ENCODE measurements at regions not wholly inside any gene's neighbourhood (a gene's known extent, or its start where the extent isn't known, plus 50 kb on each side); places are given as distances from the start of the nearest gene placed in this dataset.

DNA sequence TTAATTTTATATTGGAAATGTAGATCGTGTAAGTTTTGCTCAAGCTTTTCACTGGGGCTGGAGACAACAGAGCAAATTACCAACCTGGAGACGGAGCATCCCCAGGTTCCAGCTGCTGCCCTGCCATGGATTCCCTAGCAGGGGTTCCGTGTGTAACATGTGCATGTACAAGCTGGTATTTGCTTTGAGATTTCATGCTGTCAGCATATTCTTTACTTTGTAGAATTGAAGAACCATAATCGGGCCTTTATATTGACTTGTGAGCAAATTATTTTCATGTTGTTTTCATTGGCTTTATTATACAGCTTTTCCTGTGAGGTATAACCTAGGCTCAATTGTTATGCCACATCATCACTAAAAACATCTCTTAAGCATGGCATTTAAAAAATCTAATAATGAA, 369.2 kb upstream of the COBL start:
- no peak for DNase-seq (ENCODE audit: low read depth)

DNA sequence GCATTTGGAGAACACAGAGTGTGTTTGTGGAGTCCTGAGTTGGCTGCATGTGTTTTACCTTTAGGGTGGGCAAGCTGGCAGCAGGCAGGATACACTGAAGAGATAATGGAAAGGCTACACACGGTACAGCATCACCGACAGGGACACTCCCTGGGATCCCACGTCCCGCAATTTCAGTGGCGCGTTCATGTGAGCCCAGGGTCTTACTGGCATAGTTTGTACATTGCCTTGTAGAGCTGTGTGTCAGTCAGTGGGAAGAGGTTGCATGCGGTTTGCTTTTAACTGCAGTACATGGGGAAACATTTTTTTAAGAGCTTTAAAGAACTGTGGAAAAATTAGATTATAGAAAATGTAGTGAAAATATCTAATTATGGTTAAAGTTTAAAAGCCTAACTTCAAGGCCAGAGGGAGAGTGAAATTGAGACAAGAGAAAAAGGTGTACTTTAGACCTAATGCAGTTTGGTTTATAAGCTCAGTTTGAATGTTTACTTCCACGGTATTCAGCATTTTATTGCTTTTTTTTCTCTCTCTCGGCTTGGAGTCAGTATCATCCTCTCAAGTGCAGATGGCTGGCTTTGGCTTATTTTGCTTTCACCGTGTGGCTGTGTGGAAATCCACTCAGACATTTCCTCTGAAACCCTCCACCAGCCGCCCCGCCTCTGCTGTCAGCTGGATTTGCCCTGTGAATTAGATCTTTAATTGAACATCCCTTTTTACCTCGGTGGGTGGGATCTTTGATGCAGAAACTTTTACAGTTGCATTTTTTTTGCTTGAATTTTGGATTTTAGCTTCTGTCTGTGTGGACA, 364.2 kb upstream of the COBL start:
- no peak for DNase-seq (ENCODE audit: low read depth)

DNA sequence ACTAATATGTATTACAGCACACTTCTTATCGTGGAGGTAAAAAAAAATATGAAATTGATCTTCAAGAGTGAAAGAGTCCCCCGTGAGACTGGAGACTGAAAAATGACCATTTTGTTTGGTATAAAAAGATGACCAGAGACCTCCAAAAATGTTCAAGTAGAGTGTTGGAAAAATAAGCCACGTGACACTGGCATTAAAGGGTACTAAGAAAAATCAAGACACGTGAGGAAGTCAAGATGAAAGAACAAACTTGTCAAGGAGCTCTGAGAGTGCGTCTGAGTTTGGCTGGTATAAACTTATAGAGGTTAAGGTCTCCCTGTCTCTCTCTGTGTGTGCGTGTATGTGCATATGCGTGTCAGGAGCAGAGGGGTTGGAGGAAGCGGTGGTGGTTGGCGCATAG, 362.7 kb upstream of the COBL start:
- no peak for DNase-seq (ENCODE audit: low read depth)

DNA sequence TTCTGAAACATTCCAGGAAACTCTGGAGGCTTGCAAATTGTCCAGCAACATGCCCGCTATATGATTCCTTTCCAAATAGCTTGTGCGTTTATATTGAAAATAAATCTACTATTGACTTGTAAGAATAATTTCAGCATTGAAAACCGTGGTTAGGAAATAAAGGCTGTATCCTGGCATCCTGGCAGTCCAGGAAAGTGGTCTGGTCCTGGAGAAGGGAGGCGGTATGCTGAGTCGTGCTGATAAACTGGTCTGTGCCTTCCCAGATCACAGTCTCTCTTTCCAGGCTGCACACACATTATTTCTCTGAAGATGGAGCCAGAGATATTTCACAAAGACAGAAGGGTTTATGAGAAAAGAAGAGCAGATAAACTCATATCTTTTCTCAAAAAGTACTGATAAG, 350.1 kb upstream of the COBL start:
- no peak for DNase-seq (ENCODE audit: low read depth)

DNA sequence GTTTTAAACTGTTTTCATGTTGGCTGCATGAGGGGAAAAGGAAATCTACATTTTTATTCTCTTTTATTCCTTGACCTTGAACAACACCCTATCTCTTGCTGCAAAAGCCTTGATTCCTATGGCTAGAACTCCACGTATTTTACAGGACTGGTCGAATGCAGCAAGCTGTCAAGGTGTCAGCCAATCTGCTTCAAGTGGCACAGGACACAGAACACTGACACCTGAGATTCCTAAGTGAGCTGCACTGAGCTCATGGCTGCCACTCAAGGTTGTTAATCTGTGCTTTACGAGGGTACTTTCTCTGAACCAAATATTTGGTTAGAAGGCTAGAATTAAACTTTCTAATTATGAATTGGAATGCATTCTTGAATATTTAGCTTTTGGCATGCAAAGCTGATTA, 349.7 kb upstream of the COBL start:
- no peak for DNase-seq (ENCODE audit: low read depth)

DNA sequence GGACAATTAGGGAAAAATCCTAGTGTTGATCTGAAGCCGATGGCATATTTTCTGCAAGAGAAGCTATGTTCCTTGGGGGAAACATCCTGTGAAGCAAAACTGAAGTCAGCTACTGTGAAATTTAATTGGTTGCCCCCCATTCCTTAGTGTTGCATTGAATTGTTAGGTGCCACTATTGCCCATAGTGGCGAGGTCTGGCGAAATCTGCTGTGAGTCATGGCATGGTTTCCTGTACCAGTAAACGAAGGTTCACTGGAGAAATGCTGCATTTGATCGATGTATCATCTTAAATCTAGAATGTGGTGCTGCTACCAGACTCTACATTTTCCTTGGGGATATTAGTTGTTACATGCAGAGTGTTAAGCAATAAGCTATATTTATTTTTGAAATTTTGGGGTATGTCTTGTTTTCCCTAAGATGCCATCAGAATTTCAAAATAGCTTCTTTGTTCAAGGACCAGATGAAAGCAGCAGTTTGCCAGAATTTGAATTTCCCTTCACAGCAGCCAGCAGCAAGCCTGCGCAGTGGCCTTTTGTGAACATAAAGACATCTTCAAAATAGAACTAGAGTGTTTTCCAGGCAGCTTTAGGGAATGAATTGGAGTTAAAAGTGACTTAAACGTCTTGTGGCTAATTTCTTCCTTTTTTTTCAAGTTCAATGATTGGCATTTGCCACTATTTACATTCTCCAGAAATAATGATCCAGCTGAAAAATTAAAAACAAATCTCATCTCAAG, 348.6 kb upstream of the COBL start:
- no peak for DNase-seq (ENCODE audit: low read depth)

DNA sequence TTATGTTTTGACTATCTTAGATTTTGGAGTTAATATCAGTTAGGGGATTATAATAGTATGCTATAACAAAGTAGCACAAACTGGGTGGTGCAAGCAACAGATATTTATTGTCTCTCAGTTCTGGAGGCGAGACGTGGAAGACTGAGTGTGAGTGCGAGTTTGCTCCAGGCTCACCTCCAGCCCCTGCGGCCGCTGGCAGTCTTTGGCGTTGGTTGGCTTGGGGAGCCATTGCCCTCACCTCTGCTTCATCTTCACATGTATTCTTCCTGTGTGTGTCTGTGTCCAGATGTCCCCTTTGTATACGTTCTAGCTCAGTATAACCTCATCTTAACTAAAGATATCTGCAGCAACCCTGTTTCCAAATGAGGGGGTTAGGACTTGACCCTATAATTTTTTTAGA, 343.9 kb upstream of the COBL start:
- no peak for DNase-seq (ENCODE audit: low read depth)

DNA sequence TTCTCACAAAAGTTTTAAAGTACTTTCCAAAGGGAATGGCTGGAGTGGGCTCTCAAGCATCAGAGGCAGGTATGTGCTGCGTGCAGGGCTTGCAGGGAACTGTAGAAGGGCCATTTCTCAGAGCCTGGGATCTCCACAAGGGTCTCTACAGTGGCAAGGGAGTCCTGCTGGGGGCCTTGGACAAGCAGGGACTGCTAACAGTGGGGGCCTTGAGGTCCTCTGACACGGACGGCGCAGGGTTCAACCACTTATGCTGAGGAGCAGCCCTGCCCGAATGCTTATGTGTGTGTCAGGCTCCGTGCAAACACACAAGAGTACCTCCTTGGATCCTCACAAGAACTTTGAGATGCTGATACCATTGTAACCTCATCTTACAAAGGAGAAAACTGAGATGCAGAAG, 342.1 kb upstream of the COBL start:
- DNase-seq (ENCODE audit: low read depth): no peak

DNA sequence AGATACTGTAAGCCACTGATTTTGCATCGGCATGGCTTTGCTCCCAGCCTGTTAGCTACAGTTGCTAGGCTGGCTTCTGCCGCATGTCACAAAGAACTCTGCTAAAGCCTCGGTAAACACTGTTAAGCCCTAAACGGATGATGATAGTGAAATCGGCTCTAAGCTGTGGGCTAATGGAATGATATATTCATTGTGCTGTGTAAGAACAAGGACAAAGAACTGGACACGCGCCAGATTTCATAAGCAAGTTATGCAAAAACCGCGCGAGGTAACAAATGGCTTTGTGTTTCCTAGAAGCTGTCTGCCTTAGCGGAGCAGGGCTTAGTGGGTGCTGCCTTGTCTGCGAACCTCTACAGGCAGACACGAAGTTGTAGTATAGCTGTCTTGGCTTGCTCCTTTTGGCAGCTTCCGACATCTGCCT, 331.3 kb upstream of the COBL start:
- no peak for DNase-seq (ENCODE audit: low read depth)

DNA sequence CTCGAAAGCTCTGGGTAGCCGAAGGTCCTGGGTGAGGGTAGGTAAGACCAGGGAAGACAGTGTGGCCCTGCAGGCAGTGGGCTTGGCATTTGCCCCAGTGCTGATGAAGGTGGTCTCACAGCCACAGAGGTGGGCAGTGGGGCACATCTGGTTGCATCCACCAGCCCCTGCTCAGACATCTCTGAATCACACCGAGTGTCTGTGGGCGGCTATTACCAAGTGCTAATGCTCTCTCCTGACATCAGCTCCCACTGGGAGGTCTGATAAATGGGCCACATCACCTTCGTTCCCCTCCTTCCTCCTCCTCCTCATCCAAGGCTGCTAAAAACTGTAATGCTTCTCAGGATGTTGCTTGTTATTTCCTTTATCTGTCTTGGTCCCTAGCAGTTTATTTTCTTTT, 330.9 kb upstream of the COBL start:
- DNase-seq (ENCODE audit: low read depth): no peak

DNA sequence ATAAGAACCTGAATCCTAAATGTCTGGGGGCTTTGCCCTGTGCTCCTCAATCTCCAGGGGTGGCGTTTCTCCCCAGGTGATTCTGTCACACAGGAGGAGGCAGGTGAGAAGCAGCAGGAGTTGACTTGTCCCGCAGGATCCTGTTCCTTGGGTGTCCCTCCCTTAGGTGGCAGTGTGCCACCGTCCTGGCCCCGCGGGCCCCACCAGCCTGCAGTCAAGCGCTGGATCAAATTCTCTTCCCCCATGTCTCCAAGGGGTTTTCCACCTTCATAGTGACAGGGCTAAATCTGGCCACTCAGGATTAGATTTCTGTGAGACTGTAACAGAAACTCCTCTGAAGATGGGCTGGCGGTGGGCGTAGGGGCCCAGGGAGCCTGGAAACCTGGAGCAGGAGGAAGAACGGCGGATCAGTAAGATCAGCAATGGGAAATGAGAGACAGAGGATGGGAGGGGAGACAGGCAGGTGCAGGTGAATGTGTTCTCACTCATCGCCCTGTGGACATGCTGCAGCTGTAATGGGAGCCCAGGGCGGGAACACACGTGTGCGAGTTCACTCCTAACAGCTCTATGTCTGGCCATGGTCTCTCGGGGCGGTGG, 329.2 kb upstream of the COBL start:
- DNase-seq (ENCODE audit: low read depth): no peak

DNA sequence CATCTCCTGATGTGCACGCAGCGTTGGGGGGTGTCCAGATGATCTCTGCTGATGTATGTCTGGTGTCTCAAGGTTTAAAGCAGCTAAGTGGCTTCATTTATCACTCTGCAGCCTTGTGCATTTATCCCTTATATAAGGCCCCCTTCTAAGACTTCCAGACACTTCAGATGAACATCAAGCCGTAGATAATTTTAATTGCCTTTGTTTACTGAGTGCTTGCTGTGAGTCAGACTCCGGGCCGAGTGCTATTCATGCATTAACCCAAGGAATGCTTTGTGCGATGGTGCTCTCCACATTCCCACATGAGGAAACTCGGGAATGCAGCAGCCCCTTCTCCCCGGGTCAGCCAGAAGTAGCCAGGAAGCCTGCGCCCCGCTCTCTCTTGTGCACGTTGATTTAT, 328.6 kb upstream of the COBL start:
- no peak for DNase-seq (ENCODE audit: low read depth)

DNA sequence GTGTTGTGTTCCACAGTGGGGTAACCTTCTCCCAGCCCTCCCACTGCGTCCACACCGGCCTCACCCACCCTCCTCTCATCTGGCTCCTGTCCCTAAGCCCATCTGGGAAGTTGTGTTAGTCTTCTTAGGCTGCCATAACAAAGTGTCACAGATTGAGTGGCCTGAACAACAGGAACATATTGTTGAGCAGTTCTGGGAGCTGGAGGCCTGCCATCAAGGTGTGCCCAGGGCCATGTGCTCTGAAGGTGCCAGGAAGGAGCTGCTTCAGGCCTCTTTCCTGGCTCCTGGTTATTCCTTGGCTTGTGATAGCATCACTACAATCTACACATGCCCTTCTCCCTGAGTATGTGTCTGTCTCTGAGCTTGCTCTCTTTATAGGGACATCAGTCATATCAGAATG, 327.6 kb upstream of the COBL start:
- no peak for DNase-seq (ENCODE audit: low read depth)

DNA sequence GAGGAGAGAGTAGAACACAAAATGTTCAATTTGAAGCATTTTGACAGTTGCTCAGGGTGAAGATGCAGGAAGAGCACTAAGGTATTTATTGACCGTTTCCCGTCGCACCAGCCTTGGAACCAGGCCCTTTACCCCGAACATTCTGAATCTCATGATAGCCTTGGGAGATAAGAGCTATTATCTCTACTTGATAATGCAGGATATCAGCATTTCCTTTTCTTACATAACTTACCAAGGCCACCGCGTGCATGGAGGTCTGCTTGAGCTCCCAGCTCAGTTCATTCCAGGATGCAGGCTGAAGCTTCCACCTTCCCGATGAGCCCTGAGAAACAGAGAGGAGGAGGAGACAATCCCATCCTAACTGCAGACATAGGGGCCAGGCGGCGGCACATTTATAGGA, 324.2 kb upstream of the COBL start:
- DNase-seq (ENCODE audit: low read depth): no peak

DNA sequence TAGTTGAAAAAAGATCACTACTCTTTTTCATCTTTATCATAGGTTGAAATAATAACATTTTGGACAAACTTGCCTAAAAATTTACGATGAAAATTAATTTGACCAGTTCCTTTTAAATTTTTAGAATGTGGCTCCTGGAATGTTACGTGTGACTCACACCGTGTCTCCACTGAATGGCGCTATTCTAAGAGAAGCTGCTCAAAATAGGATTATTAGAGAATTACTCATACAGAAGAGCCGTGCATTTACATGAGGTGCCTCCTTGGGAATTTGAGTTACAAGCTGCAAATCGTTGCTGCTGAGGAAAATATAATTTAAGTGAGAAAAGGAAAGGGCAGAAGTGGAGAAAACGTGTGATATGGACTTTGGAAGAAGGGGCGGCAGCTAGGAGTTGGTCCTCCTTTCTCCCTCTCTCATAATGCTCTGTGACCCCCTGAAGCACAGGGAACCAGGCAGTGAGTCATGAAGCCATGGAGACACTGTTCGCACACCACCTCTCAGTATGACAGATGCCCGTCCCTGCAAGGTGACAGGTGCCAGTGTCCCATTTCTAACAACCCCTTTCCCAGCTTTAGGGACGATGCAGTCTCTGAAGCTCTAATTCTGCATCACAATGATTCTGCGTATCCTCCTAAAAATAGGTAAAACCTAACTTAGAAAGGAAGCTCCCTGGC, 323.2 kb upstream of the COBL start:
- DNase-seq (ENCODE audit: low read depth): no peak

DNA sequence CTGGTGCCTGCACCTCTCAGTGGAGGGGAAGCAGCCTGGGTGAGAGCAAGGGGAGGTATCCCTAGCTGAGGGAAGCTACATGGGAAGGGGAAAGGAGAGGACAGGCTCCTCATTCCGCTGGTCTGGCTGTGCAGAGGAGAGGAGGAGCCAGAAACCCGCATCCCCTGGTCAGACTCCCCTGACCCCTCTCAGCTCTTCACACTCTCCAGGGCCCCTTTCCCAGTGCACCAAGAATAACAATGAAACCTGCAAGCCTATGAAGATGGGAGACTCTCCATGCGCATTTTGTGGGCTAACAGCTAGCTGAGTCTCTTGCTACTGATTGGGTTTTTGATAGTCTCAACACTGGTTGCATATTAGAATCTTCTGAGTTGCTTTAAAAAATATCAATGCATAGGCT, 319.9 kb upstream of the COBL start:
- no peak for DNase-seq (ENCODE audit: low read depth)

DNA sequence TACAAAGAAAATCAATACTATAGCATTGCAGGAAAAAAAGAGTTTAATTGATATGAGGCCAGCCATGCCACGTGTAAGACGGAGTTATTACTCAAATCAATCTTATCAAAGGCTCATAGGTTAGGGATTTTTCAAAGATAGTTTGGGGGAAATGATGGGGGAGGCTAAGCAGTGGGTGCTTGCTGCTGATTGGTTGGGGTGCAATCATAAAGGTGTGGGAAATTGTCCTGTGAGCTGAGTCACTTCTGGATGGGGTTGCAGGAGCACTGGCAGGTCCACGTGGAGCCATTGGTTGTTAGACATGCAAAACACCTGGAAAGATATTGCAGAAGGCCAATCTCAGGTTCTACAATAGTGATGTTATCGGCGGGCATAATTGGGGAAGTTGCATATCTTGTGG, 319.2 kb upstream of the COBL start:
- no peak for DNase-seq (ENCODE audit: low read depth)

DNA sequence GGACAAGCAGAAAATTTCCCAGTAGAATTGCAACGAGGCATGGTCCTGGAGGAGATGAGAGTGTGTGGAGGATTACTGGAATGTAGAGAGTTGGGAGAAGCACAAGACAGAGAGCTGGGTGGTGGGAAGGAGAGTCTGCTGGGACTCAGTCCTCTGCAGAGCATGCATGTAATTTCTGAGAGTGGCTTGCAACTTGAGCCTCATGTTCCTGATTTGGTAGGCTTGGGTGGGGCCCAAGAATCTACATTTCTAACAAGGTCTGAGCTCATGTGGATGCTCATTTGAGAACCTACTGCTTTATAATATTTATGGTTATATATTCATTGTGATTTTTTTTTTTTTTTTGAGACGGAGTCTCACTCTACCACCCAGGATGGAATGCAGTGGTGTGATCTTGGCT, 317.9 kb upstream of the COBL start:
- no peak for DNase-seq (ENCODE audit: low read depth)

DNA sequence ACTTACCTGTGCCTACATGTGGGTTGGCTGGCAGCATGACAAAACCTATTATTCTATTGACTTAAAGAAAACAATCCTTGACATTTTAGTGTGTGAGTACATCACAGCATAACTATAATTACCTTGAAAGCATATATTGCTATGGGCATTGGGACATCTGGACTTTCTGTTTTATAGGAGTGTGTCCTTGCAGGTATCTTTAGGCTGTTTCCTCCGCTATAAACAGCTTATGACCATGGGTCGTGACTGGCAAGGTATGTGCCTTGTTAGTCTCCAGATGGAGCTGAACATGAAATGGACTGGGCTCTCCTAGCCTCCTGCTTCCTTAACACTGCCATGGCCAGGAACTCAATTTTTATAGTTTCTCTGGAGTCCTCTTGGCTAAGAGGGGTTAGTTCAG, 317.4 kb upstream of the COBL start:
- no peak for DNase-seq (ENCODE audit: low read depth)

DNA sequence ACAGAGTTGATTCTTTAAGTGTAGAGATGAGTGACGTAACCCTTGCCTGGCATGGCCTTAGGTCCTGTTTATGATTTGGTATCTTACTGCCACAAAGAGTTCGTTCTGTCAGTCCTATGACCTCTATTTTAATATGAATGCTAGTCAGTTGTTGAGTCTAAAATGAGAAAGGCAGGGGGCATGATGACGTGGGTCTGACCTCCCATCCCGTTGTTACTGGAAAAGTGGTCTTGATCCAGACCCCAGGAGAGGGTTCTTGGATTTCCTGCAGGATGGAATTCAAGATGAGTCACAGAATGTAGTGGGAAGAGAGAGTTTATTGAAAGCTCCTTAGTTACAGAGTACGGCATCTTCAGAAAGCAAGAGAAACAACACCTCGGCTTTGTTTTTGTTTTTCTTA, 317.0 kb upstream of the COBL start:
- no peak for DNase-seq (ENCODE audit: low read depth)

DNA sequence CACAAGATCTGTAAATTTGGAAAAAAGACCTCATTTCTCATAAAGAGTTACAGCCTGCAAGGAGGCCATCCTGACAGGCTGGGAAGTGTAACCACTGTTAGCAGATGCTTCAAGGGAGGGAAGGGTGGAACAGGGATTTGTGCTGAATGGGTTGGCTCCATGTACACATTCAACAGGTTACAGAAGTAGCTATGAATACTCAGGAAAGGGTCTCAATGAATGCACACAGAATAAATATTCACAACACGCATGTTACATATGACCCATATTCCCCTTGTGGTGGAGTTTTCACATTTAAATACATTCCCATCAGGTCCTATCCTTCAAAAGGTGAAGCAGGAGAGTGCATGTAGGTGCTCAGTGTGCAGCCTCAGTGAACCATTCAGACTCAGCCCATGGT, 316.4 kb upstream of the COBL start:
- no peak for DNase-seq (ENCODE audit: low read depth)

DNA sequence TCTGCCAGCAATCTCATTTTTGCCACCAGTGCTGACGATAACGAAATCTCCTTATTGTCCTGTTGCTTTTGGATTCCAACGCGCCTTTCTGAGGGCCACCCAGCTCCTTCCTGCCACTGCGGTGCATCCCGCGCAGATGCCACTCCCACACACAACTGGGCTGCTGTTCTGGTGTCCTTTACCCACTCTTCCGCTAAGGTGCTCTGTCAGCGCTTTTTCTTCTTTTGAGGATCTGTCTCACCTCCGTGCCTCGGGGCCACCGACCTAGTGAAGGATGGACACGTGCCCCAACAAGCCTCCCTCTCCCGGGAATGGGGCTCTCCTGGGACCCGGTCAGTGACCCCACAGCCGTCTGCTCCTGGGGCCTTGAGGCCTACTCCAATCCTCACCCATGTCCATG, 314.3 kb upstream of the COBL start:
- no peak for DNase-seq (ENCODE audit: low read depth)

DNA sequence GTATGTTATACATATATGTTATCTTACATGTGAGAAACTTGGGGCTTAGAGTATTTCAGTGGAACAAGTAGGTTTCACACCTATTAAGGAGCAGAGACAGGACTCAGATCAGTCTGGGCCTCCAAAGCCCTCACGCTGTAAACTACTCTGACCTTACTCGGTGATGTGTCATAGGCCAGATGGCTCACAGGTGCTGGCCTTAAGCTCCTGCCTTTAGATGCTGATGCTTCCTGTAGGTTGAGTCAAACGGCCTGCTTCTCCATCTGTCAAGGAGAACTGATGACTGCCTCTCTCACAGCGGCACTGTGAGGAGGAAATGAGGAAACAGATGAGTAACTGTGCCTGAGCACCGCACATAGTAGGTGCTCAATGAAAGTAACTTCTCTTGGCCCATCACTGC, 312.6 kb upstream of the COBL start:
- no peak for DNase-seq (ENCODE audit: low read depth)

Measured in renal cortical epithelial cell (primary cell).